ENCODE measurements at regions not wholly inside any gene's neighbourhood (a gene's known extent, or its start where the extent isn't known, plus 50 kb on each side); places are given as distances from the start of the nearest gene placed in this dataset.

DNA sequence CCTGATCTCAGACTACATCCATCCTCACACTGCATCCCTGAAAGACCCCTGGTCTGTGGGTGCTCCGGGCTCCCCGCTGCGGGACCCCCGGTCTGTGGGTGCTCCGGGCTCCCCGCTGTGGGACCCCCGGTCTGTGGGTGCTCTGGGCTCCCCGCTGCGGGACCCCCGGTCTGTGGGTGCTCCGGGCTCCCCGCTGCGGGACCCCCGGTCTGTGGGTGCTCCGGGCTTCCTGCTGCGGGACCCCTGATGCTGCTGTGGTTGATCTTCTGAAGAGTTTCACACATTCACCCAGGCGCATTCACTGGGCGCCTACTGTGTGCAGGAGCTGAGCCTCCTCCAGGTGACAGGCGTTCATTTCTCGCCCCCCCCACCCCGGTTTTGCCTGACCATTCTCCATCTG, 162.7 kb upstream of the SALL3 start:
- intact Hi-C loops (cut with DNase I; ENCODE audit: low total_unique reads), result no loop called here
- no peaks in the 10 kb centered on the region for H3K4me1 ChIP-seq
- TF ChIP-seq CTCF (IDR thresholded peaks at IDR 0.05), result no peak
- TF ChIP-seq POLR2AphosphoS5 (IDR thresholded peaks at IDR 0.05), result no peak
- no peak for TF ChIP-seq POLR2A (IDR thresholded peaks at IDR 0.05)
- no peaks in the 10 kb centered on the region for H3K9me3 ChIP-seq
- H3K36me3 ChIP-seq, result no peaks in the 10 kb centered on the region
- no peak for DNase-seq (ENCODE audit: low spot score in 2 of 2)
- no peak overlapping the region for H3K27ac ChIP-seq
- peaks cover 0 to 67% of the 10 kb centered on the region in 2 donors for H3K27me3 ChIP-seq
- H3K4me3 ChIP-seq, result no peak overlapping the region

DNA sequence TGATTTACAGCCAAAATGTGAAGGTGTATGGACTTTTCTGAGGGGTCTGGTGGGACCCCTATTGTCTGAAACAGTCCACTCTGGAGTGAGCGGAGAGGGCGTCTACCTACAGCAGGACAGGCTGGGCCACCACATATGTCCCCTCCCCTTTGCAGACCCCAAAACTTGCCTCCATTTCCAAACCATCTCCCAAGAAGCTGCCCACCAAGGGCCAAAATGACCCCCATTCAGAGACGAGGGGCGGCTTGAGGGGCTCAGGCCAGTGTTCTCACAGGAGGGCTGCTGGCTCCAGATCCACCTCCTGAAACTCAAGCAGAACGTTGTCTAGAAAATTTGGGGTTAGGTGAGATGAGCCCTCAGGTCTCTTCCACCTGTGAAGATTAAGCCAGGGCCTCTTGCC, 161.1 kb upstream of the SALL3 start:
- no peaks in the 10 kb centered on the region for H3K9me3 ChIP-seq
- intact Hi-C loops (cut with DNase I; ENCODE audit: low total_unique reads), result no loop called here
- no peak for DNase-seq (ENCODE audit: low spot score in 2 of 2)
- no peak overlapping the region for H3K27ac ChIP-seq
- H3K36me3 ChIP-seq, result no peaks in the 10 kb centered on the region
- no peak overlapping the region for H3K4me3 ChIP-seq
- TF ChIP-seq POLR2A (IDR thresholded peaks at IDR 0.05) (no peak), CTCF (IDR thresholded peaks at IDR 0.05) (no peak), POLR2AphosphoS5 (IDR thresholded peaks at IDR 0.05) (no peak)
- H3K27me3 ChIP-seq, result peaks cover 0 to 69% of the 10 kb centered on the region in 2 donors
- no peaks in the 10 kb centered on the region for H3K4me1 ChIP-seq

DNA sequence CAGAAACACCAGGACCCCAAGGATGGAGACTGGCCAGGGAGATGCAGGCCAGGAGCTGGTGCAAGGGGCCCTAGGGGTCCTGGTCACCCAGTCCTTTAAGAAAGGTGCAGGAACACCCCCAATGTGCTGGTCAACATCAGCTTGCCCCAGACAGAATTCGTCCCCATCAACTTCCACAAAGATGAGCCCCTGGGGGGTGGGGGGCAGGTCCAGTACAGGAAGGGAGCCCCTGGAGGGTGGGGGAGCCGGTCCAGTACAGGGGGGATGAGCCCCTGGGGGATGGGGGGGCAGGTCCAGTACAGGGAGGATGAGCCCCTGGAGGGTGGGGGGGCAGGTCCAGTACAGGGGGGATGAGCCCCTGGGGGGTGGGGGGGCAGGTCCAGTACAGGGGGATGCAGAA, 160.7 kb upstream of the SALL3 start:
- DNase-seq (ENCODE audit: low spot score in 2 of 2), result no peak
- intact Hi-C loops (cut with DNase I; ENCODE audit: low total_unique reads), result no loop called here
- H3K4me3 ChIP-seq, result no peak overlapping the region
- peaks cover 0 to 65% of the 10 kb centered on the region in 2 donors for H3K27me3 ChIP-seq
- no peaks in the 10 kb centered on the region for H3K9me3 ChIP-seq
- no peak for TF ChIP-seq POLR2AphosphoS5 (IDR thresholded peaks at IDR 0.05)
- no peak for TF ChIP-seq CTCF (IDR thresholded peaks at IDR 0.05)
- TF ChIP-seq POLR2A (IDR thresholded peaks at IDR 0.05), result no peak
- H3K4me1 ChIP-seq, result no peaks in the 10 kb centered on the region
- H3K36me3 ChIP-seq, result no peaks in the 10 kb centered on the region
- H3K27ac ChIP-seq, result no peak overlapping the region

GRCh38 chr18:78820161-78820834, 159.3 kb upstream of the SALL3 start:
- Histone ChIP-seq H3K36me3 (no peaks in the 10 kb centered on the region), H3K27me3 (peaks cover 0 to 61% of the 10 kb centered on the region in 2 donors), H3K9me3 (no peaks in the 10 kb centered on the region), H3K4me3 (no peak overlapping the region), H3K4me1 (no peaks in the 10 kb centered on the region), H3K27ac (no peak overlapping the region)
- intact Hi-C loops (cut with DNase I; ENCODE audit: low total_unique reads), result no loop called here
- no peak for DNase-seq (ENCODE audit: low spot score in 2 of 2)
- TF ChIP-seq POLR2AphosphoS5 (IDR thresholded peaks at IDR 0.05) (no peak), POLR2A (IDR thresholded peaks at IDR 0.05) (no peak)

- Histone ChIP-seq H3K9me3 (no peaks in the 10 kb centered on the region), H3K27me3 (peaks cover 0 to 55% of the 10 kb centered on the region in 2 donors), H3K27ac (no peak overlapping the region), H3K4me1 (no peaks in the 10 kb centered on the region), H3K36me3 (no peaks in the 10 kb centered on the region), H3K4me3 (no peak overlapping the region)
- TF ChIP-seq POLR2A (IDR thresholded peaks at IDR 0.05) (no peak), CTCF (IDR thresholded peaks at IDR 0.05) (no peak), POLR2AphosphoS5 (IDR thresholded peaks at IDR 0.05) (no peak)
- no peak for DNase-seq (ENCODE audit: low spot score in 2 of 2)
- intact Hi-C loops (cut with DNase I; ENCODE audit: low total_unique reads), result no loop called here
These were observed 158.2 kb upstream of the SALL3 start for GRCh38 chr18:78821396-78821795.
